ENCODE measurements at regions not wholly inside any gene's neighbourhood (a gene's known extent, or its start where the extent isn't known, plus 50 kb on each side); places are given as distances from the start of the nearest gene placed in this dataset.
"Not testable (repeated sequence)": the region's sequence is repeated elsewhere in the genome, so short reads cannot be mapped to it uniquely, and the experiment has no call there.

DNA sequence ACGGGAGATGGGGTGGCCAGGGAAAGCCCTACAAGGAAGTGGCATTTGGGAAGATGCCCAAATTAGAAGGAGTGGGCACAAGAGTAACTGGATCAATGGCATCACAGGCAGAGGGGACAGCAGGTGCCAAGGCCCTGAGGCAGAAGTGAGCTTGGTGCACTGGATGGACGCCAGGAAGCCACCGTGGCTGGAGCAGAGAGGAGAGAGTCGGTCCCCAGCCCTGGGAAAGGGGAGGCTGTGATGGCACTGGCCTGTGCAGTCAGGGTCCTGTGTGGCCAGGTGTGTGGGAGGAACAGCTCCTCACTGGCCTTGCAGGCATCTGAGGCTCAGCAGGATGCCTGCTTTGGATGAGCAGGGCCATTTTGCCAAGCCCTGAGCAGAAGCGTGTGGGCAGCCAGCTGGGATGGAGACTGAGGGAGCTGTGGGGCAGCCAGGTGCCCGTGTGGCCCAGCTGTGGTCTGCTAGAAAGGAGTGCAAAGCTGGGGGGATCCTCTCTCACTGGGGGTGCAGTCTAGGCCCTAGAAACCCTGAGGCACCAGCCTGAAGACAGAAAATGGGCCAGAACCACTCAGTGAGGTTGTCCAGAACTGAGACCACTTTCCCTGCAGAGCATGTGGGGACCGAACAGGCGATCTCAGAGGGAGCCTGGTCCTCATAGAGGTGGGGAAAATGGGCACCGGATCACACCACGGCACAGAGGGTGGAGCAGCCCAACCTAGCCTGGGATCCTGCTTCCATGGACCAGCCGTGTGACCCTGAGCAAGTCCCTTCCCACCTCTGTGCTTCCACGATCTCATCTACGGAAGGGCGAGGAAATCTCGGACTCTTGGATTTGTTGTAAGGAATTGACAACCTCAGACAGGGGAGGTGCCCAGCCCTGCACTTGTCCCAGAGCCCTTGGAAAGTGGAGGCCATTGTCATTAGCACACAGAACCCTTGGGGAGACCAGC lies 78.6 kb upstream of the RTL6 start:
- DNase-seq (ENCODE audit: low spot score) = no peak

- DNase-seq (ENCODE audit: low spot score) = no peak
These were observed 77.6 kb upstream of the RTL6 start for GRCh38 chr22:44575381-44576268.

DNA sequence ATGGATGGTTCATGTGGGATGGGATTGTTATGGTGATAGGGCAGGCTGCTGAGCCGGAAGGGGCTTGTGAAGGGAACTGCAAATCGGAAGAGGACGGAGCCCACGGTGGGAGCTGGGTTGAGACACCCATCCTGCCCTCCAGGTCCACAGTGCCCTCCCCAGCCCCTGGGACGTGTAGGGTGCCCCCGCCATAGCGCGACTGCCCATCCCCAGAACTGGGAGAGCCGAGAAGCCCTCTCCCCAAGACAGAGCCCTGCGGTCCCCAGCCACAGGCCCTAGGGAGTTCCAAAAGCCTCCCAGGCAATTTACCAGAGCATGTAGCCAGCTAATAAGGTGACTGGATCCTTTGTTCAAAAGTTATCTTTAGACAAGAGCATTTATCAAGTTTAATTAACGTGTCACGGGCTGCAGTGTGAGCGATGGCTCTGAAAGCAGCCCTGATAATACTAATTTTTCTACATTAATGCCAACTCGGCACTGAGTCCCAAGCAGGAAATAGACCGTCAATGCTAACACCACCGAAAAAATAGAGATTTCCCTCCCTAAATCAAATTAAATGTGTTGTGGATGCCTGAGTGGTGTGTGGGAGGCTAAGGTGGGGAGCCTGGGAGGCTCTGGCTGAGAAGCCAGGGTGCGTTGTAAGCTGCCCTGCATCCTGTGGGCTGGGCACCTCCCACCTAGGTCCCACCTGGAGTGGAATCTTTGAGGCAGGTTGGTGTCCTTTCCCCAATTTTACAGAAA lies 76.8 kb upstream of the RTL6 start:
- DNase-seq (ENCODE audit: low spot score) = no peak

GRCh38 chr22:44574057-44574639 lies 76.1 kb upstream of the RTL6 start:
- no peak for DNase-seq (ENCODE audit: low spot score)

DNA sequence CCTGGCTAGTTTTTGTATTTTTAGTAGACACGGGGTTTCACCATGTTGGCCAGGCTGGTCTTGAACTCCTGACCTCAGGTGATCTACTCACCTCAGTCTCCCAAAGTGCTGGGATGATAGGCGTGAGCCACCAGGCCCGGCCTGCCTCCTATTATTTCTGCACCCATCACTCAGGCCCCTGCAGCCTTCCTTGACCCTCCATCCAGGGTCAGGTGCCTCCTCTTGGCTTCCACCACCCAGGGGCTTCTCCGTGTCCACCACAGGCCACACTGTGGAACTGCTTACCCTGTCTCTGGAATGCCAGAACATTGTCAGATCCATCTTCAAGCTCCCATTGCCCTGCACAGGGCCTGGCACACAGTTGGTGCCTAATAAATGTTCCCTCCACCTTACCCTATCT lies 75.4 kb upstream of the RTL6 start:
- no peak for DNase-seq (ENCODE audit: low spot score)

- DNase-seq (ENCODE audit: low spot score) = no peak
These were observed 74.6 kb upstream of the RTL6 start for GRCh38 chr22:44572414-44573207.

DNA sequence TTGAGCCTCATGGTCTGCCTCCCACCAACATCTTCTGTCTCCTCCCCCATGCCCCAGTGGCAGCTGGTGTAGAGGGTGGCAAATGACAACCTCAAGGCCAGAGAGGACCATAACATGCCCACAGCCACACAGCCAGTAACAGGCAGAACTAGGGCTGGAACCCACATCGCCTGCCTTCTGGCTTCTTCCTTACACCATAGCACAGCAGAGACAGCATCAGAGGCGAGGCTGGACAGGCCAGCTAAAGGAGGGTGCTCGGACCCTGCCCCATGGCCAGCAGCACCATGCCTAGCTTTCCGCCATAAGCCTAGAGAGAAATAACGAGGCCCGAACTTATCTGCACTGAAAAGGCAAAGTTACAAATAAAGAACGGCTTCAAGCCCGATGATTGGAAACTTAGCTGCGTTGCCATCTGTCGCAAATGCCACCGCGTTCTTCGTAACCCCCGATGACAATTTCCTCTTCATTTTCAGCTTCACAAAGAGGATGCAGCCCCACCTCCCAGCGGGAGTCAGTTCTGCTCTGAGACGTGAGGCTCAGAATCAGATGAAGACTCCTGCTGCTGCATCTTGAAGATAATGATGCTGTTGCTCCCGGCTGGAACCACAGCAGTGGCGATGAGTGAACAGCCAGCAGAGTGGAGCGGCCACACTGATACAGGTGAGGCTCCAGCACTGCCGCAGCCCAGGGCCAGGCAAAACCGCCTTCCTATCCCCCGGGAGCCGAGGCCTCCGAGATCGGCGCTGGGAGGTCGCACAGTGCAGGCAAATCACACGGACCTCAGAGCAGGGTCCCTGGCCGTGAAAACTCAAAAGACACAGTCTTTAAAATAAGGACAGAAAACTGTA lies 73.8 kb upstream of the RTL6 start:
- no peak for DNase-seq (ENCODE audit: low spot score)

- no peak for DNase-seq (ENCODE audit: low spot score)
These were observed 72.7 kb upstream of the RTL6 start for GRCh38 chr22:44570476-44571445.

- no peak for DNase-seq (ENCODE audit: low spot score)
These were observed 71.5 kb upstream of the RTL6 start for GRCh38 chr22:44569561-44569991.

DNA sequence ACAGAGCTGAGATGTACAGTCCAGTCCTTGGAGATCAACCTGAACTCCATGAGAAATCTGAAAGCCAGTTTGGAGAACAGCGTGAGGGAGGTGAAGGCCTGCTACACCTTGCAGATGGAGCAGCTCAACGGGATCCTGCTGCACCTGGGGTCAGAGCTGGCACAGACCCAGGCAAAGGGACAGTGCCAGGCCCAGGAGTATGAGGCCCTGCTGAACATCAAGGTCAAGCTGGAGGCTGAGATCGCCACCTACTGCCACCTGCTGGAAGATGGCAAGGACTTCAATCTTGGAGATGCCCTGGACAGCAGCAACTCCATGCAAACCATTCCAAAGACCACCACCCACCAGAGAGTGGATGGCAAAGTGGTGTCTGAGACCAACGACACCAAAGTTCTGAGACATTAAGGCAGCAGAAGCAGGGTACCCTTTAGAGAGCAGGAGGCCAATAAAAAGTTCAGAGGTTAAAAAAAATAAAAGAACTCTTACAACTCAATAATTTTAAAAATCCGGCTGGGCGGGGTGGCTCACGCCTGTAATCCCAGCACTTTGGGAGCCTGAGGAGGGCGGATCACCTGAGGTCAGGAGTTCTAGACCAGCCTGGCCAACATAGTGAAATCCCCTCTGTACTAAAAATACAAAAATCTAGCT lies 69.9 kb upstream of the RTL6 start:
- DNase-seq (ENCODE audit: low spot score) = no peak

DNA sequence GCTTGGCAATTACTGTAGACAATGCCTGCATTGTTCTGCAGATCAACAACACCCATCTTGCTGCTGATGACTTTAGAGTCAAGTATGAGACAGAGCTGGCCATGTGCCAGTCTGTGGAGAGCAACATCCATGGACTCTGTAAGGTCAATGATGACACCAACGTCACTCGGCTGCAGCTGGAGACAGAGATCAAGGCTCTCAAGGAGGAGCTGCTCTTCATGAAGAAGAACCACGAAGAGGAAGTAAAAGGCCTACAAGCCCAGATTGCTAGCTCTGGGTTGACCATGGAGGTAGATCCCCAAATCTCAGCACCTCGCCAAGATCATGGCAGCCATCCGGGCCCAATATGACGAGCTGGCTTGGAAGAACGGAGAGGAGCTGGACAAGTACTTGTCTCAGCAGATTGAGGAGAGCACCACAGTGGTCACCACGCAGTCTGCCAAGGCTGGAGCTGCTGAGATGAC lies 69.4 kb upstream of the RTL6 start:
- DNase-seq (ENCODE audit: low spot score) = not testable (repeated sequence)

DNA sequence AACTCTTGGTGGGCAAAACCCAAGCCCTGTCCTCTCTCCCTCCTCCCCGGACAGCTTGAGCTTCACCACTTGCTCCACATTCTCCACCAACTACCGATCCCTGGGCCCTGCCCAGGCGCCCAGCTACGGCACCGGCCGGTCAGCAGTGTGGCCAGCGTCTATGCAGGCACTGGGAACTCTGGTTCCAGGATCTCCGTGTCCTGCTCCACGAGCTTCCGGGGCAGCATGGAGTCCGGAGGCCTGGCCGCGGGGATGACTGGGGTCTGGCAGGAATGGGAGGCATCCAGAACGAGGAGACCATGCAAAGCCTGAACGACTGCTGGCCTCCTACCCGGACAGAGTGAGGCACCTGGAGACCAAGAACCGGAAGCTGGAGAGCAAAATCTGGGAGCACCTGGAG lies 68.9 kb upstream of the RTL6 start:
- no peak for DNase-seq (ENCODE audit: low spot score)

- not testable (repeated sequence) for DNase-seq (ENCODE audit: low spot score)
These were observed 64.6 kb upstream of the RTL6 start for GRCh38 chr22:44562651-44563050.

GRCh38 chr22:44561139-44561840 lies 63.3 kb upstream of the RTL6 start:
- DNase-seq (ENCODE audit: low spot score) = no peak

GRCh38 chr22:44558671-44559070 lies 60.6 kb upstream of the RTL6 start:
- DNase-seq (ENCODE audit: low spot score) = not testable (repeated sequence)

DNA sequence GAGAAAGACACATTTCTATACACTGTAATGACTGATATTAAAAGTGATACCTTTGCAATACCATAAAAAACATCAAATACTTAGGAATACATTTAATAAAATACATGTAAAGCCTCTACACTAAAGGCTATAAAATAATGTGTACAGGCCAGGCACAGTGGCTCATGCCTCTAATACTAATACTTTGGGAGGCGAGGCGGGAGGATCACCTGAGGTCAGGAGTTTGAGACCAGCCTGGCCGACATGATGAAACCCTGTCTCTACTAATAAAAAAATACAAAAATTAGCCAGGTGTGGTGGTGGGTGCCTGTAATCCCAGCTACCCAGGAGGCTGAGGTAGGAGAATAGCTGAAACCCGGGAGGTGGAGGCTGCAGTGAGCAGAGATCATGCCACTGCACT lies 59.8 kb upstream of the RTL6 start:
- not testable (repeated sequence) for DNase-seq (ENCODE audit: low spot score)

- no peak for DNase-seq (ENCODE audit: low spot score)
These were observed 59.2 kb upstream of the RTL6 start for GRCh38 chr22:44557064-44557748.
